Esophagus muscularis mucosa (tissue), 4 donors: ENCODE measurements at regions not wholly inside any gene's neighbourhood (a gene's known extent, or its start where the extent isn't known, plus 50 kb on each side); places are given as distances from the start of the nearest gene placed in this dataset.

Experiments
- CTCF ChIP-seq, 3 experiments: fragments of 200-600 bp in 2 of 3; fragments of 450-650 bp in 1 of 3; sonication (generic) in 2 of 3; IDR thresholded peaks; one replicate each; pipeline ENCODE4 v1.5.1; 2017 to 2019; ENCODE audit warnings: antibody characterized with exemption in 3 of 3, mild to moderate bottlenecking in 2 of 3, moderate library complexity in 1 of 3
- EP300 ChIP-seq: sonication (generic); formaldehyde crosslinking; IDR thresholded peaks from one replicate; pipeline ENCODE4 v1.6.1; 2017; ENCODE audit warnings: antibody characterized with exemption
- POLR2A ChIP-seq: fragments of 450-650 bp; IDR thresholded peaks from one replicate; pipeline ENCODE4 v1.6.1; 2017; ENCODE audit warnings: antibody characterized with exemption, moderate library complexity, mild to moderate bottlenecking, low read depth
- POLR2AphosphoS5 ChIP-seq, 2 donors: sonication (generic); formaldehyde crosslinking; IDR thresholded peaks; one replicate each; pipeline ENCODE4 v1.6.1; 2017; ENCODE audit warnings: antibody characterized with exemption in 2 of 2

- TF ChIP-seq CTCF (IDR thresholded peaks at IDR 0.05), result no peak
- peak; percentile 37 to 53 for TF ChIP-seq POLR2AphosphoS5 (IDR thresholded peaks at IDR 0.05)
- peak; percentile 57 for TF ChIP-seq EP300
- TF ChIP-seq POLR2A, result no peak
Observed at GRCh38 chr1:220999872-221000863, 120.9 kb downstream of the HLX start.
